Loucy (cell line): ENCODE measurements at regions not wholly inside any gene's neighbourhood (a gene's known extent, or its start where the extent isn't known, plus 50 kb on each side); places are given as distances from the start of the nearest gene placed in this dataset.

ENCODE experiments used
- CTCF ChIP-seq: fragments of 200-600 bp; sonication (generic); conservative IDR thresholded peaks from 2 replicates; pipeline ENCODE4 v1.5.1; 2014; ENCODE audit warnings: mild to moderate bottlenecking, antibody characterized with exemption, low read length
- EZH2phosphoT487 ChIP-seq: fragments of 200-600 bp; IDR thresholded peaks from 2 replicates; pipeline ENCODE4 v1.6.1; 2018; ENCODE audit warnings: antibody characterized with exemption, mild to moderate bottlenecking, moderate library complexity, borderline replicate concordance

DNA sequence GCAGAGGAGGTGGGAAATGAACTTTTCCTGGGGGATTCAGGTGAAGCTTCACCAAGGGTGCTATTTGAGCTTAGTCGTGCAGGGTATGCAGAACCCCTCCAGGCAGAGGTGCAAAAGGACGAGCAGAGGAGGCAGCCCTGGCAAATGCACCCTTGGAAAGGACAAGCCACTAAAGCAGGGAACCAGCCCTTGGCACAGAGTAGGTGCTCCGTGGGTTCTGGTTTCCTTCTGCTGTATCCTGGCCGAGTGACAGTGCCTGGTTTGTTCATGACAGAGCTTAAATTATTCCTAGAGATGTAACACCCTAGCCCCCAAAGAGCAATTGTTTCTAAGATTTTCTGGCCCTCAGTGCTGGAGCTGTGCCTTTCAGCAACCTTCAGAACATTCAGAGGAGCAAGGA is 73.4 kb upstream of the SYT6 start:
- TF ChIP-seq EZH2phosphoT487 (no peak), CTCF (no peak)
